Activated T-cell treated with anti-CD3 and anti-CD28 coated beads, Interleukin-2, amount 50 U/mL, for 4 hours (primary cell): ENCODE measurements at regions not wholly inside any gene's neighbourhood (a gene's known extent, or its start where the extent isn't known, plus 50 kb on each side); places are given as distances from the start of the nearest gene placed in this dataset.
"Not testable (repeated sequence)": the region's sequence is repeated elsewhere in the genome, so short reads cannot be mapped to it uniquely, and the experiment has no call there.

Experiments used
- ATAC-seq, 2 donors: fragments of 200-7000 bp; cut with Tn5 transposase; one replicate each; pipeline ENCODE4 v1.10.0; 2021
- DNase-seq: peaks from one replicate; pipeline ENCODE4 v3.0.0-alpha.2; 2020
- H3K27me3 Mint-ChIP-seq: one replicate; pipeline ENCODE4 v1.8.0; 2021; ENCODE audit warnings: low read depth, mixed read lengths
- H3K36me3 Mint-ChIP-seq: one replicate; pipeline ENCODE4 v1.8.0; 2022; ENCODE audit warnings: mixed read lengths; ENCODE audit not compliant: insufficient read depth
- H3K4me1 Mint-ChIP-seq: one replicate; pipeline ENCODE4 v1.8.0; 2021; ENCODE audit warnings: low read depth, mixed read lengths
- H3K4me3 Mint-ChIP-seq: one replicate; pipeline ENCODE4 v1.8.0; 2021; ENCODE audit warnings: mild to moderate bottlenecking, moderate library complexity, mixed read lengths
- H3K9me3 Mint-ChIP-seq: one replicate; pipeline ENCODE4 v1.8.0; 2021; ENCODE audit warnings: mixed read lengths

DNA sequence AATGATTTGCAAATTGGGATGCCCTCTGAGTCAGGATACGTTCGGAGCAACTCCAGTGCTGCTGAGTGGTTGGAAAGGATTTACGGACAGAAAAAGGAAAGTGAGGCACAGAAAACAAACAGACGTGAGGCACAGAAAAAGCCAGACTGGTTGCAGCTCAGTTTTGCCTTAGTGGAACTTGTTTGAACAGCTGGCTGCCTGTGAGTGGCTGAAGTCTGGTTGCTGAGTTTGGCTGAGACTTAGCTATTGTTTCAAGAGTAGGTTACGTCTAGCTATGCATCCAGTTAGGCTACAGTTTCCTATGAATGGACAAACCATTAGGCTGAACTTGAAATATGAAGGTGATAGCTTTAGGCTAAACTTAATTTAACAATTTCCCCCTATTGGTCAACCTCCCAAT lies 256.6 kb downstream of the VAPA start:
- ATAC-seq (no peak), DNase-seq (no peak)
- Mint-ChIP-seq H3K4me1 (no peaks in the 10 kb centered on the region), H3K9me3 (no peaks in the 10 kb centered on the region), H3K36me3 (no peaks in the 10 kb centered on the region), H3K27me3 (no peaks in the 10 kb centered on the region), H3K4me3 (no peak overlapping the region)

DNA sequence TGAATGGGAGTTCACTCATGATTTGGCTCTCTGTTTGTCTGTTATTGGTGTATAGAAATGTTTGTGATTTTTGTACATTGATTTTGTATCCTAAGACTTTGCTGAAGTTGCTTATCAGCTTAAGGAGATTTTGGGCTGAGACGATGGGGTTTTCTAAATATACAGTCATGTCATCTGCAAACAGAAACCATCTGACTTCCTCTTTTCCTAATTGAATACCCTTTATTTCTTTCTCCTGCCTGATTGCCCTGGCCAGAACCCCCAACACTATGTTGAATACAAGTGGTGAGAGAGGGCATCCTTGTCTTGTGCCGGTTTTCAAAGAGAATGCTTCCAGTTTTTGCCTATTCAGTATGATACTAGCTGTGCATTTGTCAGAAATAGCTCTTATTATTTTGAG lies 261.5 kb downstream of the VAPA start:
- H3K9me3 Mint-ChIP-seq, H3K36me3 Mint-ChIP-seq, H3K4me3 Mint-ChIP-seq, ATAC-seq, H3K27me3 Mint-ChIP-seq, DNase-seq, H3K4me1 Mint-ChIP-seq: not testable (repeated sequence)

DNA sequence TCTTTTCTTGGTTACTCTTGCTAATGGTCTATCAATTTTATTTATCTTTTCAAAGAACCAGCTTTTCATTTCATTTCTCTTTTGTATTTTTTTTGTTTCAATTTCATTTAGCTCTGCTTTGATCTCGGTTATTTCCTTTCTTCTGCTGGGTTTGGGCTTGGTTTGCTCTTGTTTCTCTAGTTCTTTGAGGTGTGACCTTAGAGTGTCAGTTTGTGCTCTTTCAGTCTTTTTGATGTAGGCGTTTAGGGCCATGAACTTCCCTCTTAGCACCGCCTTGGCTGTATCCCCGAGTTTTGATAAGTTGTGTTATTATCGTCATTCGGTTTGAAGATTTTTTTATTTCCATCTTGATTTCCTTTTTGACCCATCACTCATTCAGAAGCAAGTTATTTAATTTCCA lies 265.5 kb downstream of the VAPA start:
- not testable (repeated sequence) for H3K9me3 Mint-ChIP-seq, H3K4me1 Mint-ChIP-seq, ATAC-seq, DNase-seq, H3K4me3 Mint-ChIP-seq, H3K36me3 Mint-ChIP-seq, H3K27me3 Mint-ChIP-seq

DNA sequence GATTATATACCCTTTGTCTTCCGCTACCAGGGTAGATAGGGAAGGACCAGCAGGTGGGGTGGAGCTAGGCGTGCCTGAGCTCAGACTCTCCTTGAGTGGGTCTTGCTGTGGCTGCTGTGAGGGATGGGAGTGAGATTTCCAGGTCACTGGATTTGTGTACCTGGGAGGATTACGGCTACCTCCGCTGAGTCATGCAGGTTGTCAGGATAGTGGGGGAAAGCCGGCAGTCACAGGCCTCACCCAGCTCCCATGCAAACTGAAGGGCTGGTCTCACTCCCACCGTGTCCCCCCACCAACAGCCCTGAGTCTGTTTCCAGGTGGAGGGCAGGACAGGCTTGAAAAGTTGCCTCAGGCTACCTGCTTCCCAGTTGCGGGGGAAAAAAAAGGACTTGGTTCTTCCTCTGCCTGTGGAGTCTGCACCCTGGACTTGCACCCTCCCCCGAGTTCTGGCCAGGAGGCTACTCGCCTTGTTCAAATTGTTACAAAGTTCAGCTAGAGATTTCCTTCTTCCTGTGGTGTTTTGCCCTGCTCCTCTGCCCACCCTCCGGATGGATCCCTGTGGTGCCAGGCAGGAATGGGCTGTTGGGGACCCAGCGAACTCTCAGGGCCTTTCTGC lies 268.3 kb downstream of the VAPA start:
- Mint-ChIP-seq H3K9me3 (peaks cover 12% of the 10 kb centered on the region), H3K36me3 (no peaks in the 10 kb centered on the region), H3K27me3 (peaks cover 4% of the 10 kb centered on the region), H3K4me3 (no peak overlapping the region), H3K4me1 (peaks cover 4% of the 10 kb centered on the region)
- no peak for DNase-seq
- no peak for ATAC-seq

DNA sequence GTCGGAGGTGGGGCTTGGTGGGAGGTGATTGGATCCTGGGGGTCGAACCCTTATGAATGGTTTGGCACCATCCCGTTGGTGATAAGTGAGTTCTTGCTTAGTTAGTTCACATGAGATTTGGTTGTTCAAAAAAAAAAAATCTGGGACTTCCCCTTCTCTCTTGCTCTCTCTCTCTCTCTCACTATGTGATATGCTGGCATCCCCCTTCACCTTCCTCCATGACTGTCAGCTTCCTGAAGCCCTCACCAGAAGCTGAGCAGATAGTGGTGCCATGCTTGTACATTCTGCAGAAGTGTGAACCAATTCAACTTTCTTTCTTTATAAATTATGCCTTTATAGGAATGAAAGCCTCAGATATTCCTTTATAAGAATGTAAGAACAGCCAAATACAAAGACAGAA lies 269.7 kb upstream of the APCDD1 start:
- no peak for DNase-seq
- no peak for ATAC-seq
- no peaks in the 10 kb centered on the region for H3K36me3 Mint-ChIP-seq
- no peaks in the 10 kb centered on the region for H3K4me1 Mint-ChIP-seq
- no peak overlapping the region for H3K4me3 Mint-ChIP-seq
- H3K27me3 Mint-ChIP-seq = peaks cover 7% of the 10 kb centered on the region
- peaks cover 7% of the 10 kb centered on the region for H3K9me3 Mint-ChIP-seq

DNA sequence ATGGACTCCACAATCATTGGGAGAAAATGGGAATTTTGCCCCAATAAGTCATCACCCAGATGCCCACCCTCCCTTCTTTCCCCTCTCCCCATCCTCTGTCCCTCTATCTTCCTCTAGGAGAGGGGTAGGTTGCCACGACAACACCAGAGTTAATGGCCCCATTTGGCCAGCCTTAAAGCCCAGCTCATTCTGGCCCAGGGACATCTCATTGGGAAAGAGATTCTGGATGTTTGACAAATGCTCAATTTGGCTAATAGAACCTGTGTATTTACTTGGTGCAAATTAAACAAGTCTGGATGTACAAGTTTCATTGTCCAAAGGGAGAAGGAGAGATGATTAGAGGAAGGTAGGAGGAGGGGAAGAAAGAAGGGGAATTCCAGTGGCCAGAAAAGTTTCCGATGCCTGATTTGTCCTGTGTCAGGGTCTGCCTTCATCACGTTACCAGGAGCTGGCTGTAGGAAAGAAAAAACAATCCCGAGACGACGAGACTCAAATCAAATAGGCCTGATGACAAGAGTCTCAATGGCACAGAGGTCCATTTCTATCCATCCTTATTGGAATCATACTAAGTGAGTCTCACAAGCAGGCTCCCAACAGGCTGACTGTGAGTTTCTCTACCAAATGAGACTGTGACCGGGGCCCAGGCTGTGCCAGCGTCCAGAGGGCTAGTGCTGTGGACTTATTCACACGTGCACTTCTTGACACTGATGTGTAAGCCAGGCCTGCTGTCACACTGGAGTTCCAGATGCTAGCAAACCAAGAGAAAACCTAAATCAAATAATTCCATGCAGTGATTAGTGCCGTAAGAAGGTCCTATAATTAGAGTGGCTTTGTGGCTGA lies 265.2 kb upstream of the APCDD1 start:
- no peaks in the 10 kb centered on the region for H3K4me1 Mint-ChIP-seq
- peaks cover 6% of the 10 kb centered on the region for H3K27me3 Mint-ChIP-seq
- H3K36me3 Mint-ChIP-seq = no peaks in the 10 kb centered on the region
- H3K9me3 Mint-ChIP-seq = peaks cover 7% of the 10 kb centered on the region
- no peak overlapping the region for H3K4me3 Mint-ChIP-seq
- ATAC-seq = no peak
- no peak for DNase-seq

DNA sequence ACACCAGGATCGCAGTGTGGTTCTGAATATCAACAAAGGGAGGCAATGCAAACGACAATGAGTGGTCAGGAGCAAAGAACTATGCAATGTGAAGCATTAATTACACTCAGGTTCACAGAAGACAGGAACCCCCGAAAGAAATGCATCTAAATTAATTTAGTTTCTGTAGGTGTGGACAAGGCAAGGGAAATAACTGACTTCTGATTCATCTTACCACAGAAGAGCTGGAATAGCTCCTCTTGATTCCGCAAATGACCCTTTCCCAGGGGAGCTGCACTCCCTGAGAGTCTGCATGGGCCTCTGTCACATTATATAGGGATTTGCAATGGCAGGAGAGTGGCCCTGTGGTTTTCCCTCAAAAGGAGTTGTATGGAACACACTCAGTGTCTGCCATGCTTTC lies 263.9 kb upstream of the APCDD1 start:
- Mint-ChIP-seq H3K4me1 (no peaks in the 10 kb centered on the region), H3K4me3 (no peak overlapping the region)

DNA sequence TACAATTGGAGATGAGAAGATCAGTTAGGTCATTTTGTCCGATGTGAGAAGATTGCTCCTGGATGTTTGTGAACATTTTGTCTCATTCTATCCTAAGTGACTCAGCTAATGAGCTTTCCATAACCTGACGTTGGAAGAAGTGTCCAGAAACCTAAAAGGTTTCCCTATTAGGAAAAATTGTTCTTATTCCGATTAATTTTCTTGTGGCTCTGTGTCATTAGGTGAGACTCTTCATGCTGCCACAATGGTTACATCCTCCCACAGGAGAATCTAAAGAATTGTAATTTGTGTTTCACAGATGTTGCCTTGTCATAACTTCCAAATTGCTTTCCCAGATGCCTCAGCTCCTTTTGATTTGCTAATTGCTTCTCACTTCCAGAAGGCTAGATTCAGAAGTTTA lies 261.0 kb upstream of the APCDD1 start:
- no peaks in the 10 kb centered on the region for H3K9me3 Mint-ChIP-seq
- H3K27me3 Mint-ChIP-seq = peaks cover 5% of the 10 kb centered on the region
- ATAC-seq (no peak), DNase-seq (no peak)
- no peaks in the 10 kb centered on the region for H3K36me3 Mint-ChIP-seq
- no peaks in the 10 kb centered on the region for H3K4me1 Mint-ChIP-seq
- no peak overlapping the region for H3K4me3 Mint-ChIP-seq

More for the DNA sequence above, 263.9 kb upstream of the APCDD1 start:
- ATAC-seq = no peak
- no peaks in the 10 kb centered on the region for H3K9me3 Mint-ChIP-seq
- peaks cover 6% of the 10 kb centered on the region for H3K27me3 Mint-ChIP-seq
- DNase-seq = no peak
- H3K36me3 Mint-ChIP-seq = no peaks in the 10 kb centered on the region

DNA sequence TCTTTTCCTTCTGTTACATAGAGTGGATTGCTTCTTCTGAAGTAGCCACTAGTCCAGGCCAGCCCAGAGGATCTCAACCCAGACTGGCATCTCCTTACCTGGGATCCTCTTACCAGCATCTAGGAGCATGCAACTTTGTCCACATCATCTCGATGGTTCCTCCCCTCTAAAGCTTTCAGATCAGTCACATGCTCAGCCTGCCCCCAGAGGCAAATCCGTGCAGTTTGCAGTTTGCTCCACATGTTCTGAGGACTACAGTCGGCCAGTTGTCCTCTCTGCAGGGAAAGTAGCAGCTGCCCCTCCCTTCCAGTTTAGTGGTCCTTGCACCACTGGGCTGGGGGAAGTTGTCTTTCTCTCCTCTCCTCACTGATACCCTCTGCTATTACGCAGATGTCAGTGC lies 259.8 kb upstream of the APCDD1 start:
- Mint-ChIP-seq H3K4me1 (no peaks in the 10 kb centered on the region), H3K4me3 (no peak overlapping the region), H3K9me3 (no peaks in the 10 kb centered on the region), H3K27me3 (peaks cover 2% of the 10 kb centered on the region), H3K36me3 (no peaks in the 10 kb centered on the region)
- DNase-seq (no peak), ATAC-seq (no peak)

DNA sequence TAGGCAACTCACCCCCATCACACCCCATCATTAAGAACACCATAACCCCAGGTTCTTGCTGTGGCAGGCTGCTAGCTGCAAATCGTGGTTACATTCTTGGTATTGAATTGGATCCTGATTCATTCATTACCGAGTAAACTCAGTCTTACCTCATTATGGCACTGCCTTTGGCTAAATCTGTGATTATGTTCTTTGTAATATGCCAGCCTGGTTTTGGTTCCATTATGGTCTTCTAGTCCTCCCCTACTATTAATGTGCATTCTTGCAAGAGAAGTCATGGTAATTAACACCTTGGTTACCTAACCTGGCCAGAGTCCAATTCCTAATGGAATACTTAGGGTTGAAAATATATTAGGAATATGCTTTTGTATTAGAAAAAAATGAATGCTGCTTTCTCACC lies 258.9 kb upstream of the APCDD1 start:
- no peaks in the 10 kb centered on the region for H3K9me3 Mint-ChIP-seq
- no peak overlapping the region for H3K4me3 Mint-ChIP-seq
- no peaks in the 10 kb centered on the region for H3K36me3 Mint-ChIP-seq
- no peak for ATAC-seq
- no peak for DNase-seq
- H3K27me3 Mint-ChIP-seq = no peaks in the 10 kb centered on the region
- no peaks in the 10 kb centered on the region for H3K4me1 Mint-ChIP-seq

DNA sequence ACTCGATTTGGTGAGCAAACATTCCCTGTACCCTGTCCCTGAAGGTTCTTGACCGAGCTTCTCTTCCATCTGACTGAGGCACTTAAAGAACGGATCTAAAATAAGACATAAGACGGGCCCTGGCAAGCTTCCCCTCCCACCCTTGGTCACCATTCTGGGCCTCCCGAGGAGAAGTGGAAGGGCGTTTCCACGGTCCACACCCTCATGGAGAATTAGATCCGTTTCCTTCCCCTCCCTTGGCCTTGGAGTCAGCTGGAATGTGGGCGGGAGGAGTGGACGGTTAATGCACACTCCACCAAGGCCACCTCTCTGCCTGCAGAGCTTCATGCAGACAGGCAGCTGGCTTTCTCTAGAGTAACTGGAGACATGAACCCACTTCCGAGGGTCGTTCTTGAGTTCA lies 257.3 kb upstream of the APCDD1 start:
- H3K36me3 Mint-ChIP-seq = no peaks in the 10 kb centered on the region
- H3K4me3 Mint-ChIP-seq = no peak overlapping the region
- no peaks in the 10 kb centered on the region for H3K4me1 Mint-ChIP-seq
- DNase-seq (no peak), ATAC-seq (no peak)
- no peaks in the 10 kb centered on the region for H3K9me3 Mint-ChIP-seq
- H3K27me3 Mint-ChIP-seq = no peaks in the 10 kb centered on the region

DNA sequence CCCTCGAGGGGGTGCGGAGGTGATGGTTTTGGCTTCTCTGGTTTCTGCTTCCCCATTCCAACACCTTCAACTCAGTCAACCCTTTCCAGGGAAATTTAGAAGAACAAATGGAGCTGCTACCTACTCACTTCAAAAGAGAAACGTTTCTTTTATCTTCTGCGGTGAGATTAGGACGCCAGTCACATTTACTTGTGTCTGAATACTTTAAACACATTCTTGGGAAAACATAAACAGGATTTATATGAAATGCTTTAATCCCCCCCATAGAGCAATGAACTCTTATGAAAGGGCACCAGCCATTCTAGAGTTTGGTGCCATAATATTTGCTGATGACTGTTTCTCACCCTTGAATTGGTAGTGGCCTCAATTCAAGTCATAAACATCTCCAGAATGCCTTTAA lies 253.2 kb upstream of the APCDD1 start:
- Mint-ChIP-seq H3K4me3 (no peak overlapping the region), H3K27me3 (peaks cover 4% of the 10 kb centered on the region), H3K9me3 (no peaks in the 10 kb centered on the region), H3K36me3 (no peaks in the 10 kb centered on the region), H3K4me1 (no peaks in the 10 kb centered on the region)
- DNase-seq = no peak
- no peak for ATAC-seq

DNA sequence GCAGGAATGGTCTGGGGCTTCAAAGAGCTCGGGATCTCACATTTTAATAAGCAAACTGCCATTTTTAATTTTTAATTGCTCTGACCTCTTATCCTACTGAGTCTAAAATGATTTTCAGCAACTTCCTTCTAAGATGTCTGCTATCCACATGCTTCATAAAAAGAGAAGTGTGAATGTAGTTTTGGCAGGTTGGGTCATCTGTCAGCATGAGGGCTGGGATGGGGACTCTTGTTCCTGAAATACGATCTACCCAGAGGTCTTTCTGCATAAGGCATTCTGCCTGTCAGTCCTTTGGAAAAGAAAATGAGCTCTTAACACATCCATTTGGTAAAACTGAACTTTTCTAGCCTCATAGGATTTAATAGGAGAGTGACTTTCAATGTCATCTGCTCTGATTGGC lies 252.8 kb upstream of the APCDD1 start:
- no peak overlapping the region for H3K4me3 Mint-ChIP-seq
- no peaks in the 10 kb centered on the region for H3K36me3 Mint-ChIP-seq
- DNase-seq (no peak), ATAC-seq (no peak)
- peaks cover 7% of the 10 kb centered on the region for H3K27me3 Mint-ChIP-seq
- no peaks in the 10 kb centered on the region for H3K9me3 Mint-ChIP-seq
- no peaks in the 10 kb centered on the region for H3K4me1 Mint-ChIP-seq

DNA sequence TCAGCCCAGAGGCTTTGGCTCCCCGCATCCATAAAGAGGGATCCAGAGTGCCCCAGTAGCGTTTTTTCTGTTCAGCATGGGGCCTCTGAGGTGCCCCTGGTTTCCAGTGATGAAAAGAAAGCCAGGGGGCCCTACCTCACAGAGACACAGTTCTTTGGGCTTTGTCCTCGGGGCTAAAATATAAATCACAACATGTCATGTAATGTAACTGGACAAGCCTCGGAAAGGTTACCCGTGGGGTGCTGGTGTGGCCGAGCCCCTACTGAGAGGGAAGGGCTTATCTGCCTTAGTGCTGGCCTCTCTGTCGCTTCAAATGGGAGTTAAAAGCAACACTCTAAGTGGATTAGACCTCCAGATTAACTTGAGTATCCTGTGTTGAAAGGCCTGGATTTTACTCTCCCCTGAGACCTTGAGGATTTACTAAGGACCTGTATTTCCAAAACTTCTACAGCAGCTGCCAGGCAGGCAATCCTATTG lies 251.6 kb upstream of the APCDD1 start:
- Mint-ChIP-seq H3K9me3 (no peaks in the 10 kb centered on the region), H3K36me3 (no peaks in the 10 kb centered on the region), H3K27me3 (peaks cover 10% of the 10 kb centered on the region), H3K4me3 (no peak overlapping the region), H3K4me1 (no peaks in the 10 kb centered on the region)
- ATAC-seq (no peak), DNase-seq (no peak)

DNA sequence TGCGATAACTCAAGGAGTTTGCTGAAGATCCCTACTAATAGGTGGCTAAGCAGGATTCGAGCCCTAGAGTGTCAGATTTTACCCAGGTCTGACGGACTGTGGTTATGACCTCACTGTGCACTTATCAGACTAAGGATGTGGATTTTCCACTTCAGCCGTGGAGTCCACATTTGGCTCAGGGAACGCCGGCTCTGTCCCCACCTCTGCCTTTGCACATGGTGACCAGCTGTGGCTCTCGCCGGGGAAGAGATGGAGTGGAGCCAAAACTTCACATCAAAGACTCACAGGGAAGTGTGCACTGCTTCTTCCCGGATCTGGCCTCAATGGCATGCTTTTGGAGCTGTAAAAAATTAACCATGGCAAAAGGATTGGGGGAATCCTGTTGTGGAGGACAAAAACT lies 249.3 kb upstream of the APCDD1 start:
- Mint-ChIP-seq H3K4me1 (no peaks in the 10 kb centered on the region), H3K27me3 (peaks cover 10% of the 10 kb centered on the region), H3K4me3 (no peak overlapping the region), H3K36me3 (no peaks in the 10 kb centered on the region), H3K9me3 (no peaks in the 10 kb centered on the region)
- no peak for ATAC-seq
- no peak for DNase-seq
